Heart right ventricle (tissue), 16 donors: ENCODE measurements at regions not wholly inside any gene's neighbourhood (a gene's known extent, or its start where the extent isn't known, plus 50 kb on each side); places are given as distances from the start of the nearest gene placed in this dataset.

Experiments
- ATAC-seq, 8 donors: fragments of 200-7000 bp; cut with Tn5 transposase; one replicate each; pipeline ENCODE4 v1.9.1; 2020; ENCODE audit warnings: mild to moderate bottlenecking in 8 of 8, moderate library complexity in 8 of 8, moderate number of reproducible peaks in 1 of 8
- DNase-seq, 2 donors: peaks; one replicate each; pipeline ENCODE4 v3.0.0-alpha.2; 2020
- H3K27ac ChIP-seq, 10 donors: fragments of 200-600 bp; sonication (generic) in 2 of 10; one replicate each; pipeline versions ENCODE4 v1.5.0 to v1.8.0; 2020 to 2022; ENCODE audit warnings: mild to moderate bottlenecking in 3 of 10
- H3K27me3 ChIP-seq, 7 donors: fragments of 200-600 bp; one replicate each; pipeline ENCODE4 v1.8.0; 2021 to 2022; ENCODE audit warnings: mild to moderate bottlenecking in 2 of 7
- H3K36me3 ChIP-seq, 9 donors: fragments of 200-600 bp; sonication (generic) in 1 of 9; one replicate each; pipeline versions ENCODE4 v1.5.0 to v1.8.0; 2020 to 2022; ENCODE audit warnings: mild to moderate bottlenecking in 2 of 9
- H3K4me1 ChIP-seq, 9 donors: fragments of 200-600 bp; sonication (generic) in 1 of 9; one replicate each; pipeline versions ENCODE4 v1.5.0 to v1.8.0; 2020 to 2022; ENCODE audit warnings: mild to moderate bottlenecking in 4 of 9
- H3K4me3 ChIP-seq, 10 donors: fragments of 200-600 bp; sonication (generic) in 2 of 10; one replicate each; pipeline versions ENCODE4 v1.5.0 to v1.8.0; 2020 to 2022; ENCODE audit warnings: mild to moderate bottlenecking in 7 of 10, moderate library complexity in 2 of 10
- H3K9me3 ChIP-seq, 11 donors: fragments of 200-600 bp in 10 of 11; sonication (generic) in 2 of 11; one replicate each; pipeline versions ENCODE4 v1.5.0 to v1.8.0; 2013 to 2022; ENCODE audit warnings: mild to moderate bottlenecking in 2 of 11, control low read depth in 1 of 11, moderate library complexity in 1 of 11
- CTCF ChIP-seq, 9 donors: fragments of 200-600 bp; sonication (generic) in 2 of 9; IDR thresholded peaks; one replicate each; pipeline versions ENCODE4 v1.5.0 to v1.8.0; 2021 to 2022; ENCODE audit warnings: antibody characterized with exemption in 9 of 9, mild to moderate bottlenecking in 5 of 9, moderate library complexity in 1 of 9
- WGBS, 2 donors: extraction: QIAGEN DNeasy Blood & Tissue Kit; methylation state at CpG; one replicate each; pipeline ENCODE4 v1.1.7; 2013; ENCODE audit warnings: inconsistent platforms in 1 of 2; 5-methylcytosine and 5-hydroxymethylcytosine counted together
- intact Hi-C, 10 donors: fragments of 100-400 bp; cut with DNase I; formaldehyde crosslinking; loops; one replicate each; pipeline versions ENCODE4 v1.11.1 to v1.14.2; 2022
- donor health status: Arrhythmogenic right ventricular cardiomyopathy.
- donor health status: ischemic (EF 13 %, LVEDD 7.1; RV severe dilation, severe dysfunction).
- donor health status: healthy with polysubstance abuse.
- donor health status: DM: no; HTN: yes; CAD: no.
- donor health status: DM: no; HTN: no; CAD: no.
- donor health status: ischemic (EF 25% LVEDD 6.9; RV normal size, moderate dysfunction).
- donor health status: ischemic (EF 25% LVEDD 5.7; RV mildly dilated, moderate dysfunction).
- donor health status: healthy.
- donor health status: DM: yes; HTN: yes; CAD: no.
- donor health status: Ischemic cardiomyopathy.
- donor health status: ischemic (EF 35%, LVEDD 5.7; RV mildly dilated, moderate dysfunction).
- donor health status: nonischemic (EF 11% LVEDD 7.7; RV severe dilation, severe dysfunction).
- donor health status: DM: yes; HTN: yes; CAD: no.
- donor health status: PGD.
- donor health status: ischemic (EF 29% LVEDD 5.4; RV normal size, mild dysfunction).
- donor health status: nonischemic (EF 23%, LVEDD 6.1; RV moderate dilation, normal function).

- ATAC-seq: no peak
- Histone ChIP-seq H3K27ac (no peak overlapping the region), H3K4me3 (no peak overlapping the region), H3K36me3 (no peaks in the 10 kb centered on the region), H3K27me3 (peaks cover 0 to 38% (median 8%) of the 10 kb centered on the region in 7 donors), H3K9me3 (no peaks in the 10 kb centered on the region), H3K4me1 (peaks cover 5 to 41% (median 23%) of the 10 kb centered on the region in 9 donors)
- TF ChIP-seq CTCF (IDR thresholded peaks at IDR 0.05): no peak
- 71 to 73% methylated on average over 4 of the region's 4 CpGs for WGBS, 2 donors
- intact Hi-C loops: loop anchor here in 5 of 10 donors (5.0 to 10.0 kb wide), 4 partner anchors 210 to 230 kb away; partner anchors contain the start of genes MYCBP (in 1 of the 5) and RRAGC (in 1 of the 5)
- no peak for DNase-seq
Measured at GRCh38 chr1:39085174-39085573, 59.0 kb downstream of the NDUFS5 start.

GRCh38 chr1:39086386-39086785, 60.2 kb downstream of the NDUFS5 start:
- TF ChIP-seq CTCF (IDR thresholded peaks at IDR 0.05): no peak
- no peak for DNase-seq
- Histone ChIP-seq H3K4me3 (peak overlapping the region in 1 of 10 donors; percentile 9), H3K4me1 (peaks cover 5 to 43% (median 23%) of the 10 kb centered on the region in 9 donors), H3K9me3 (no peaks in the 10 kb centered on the region), H3K27ac (peak overlapping the region in 9 of 10 donors; percentile 21 to 77 (median 63)), H3K36me3 (no peaks in the 10 kb centered on the region), H3K27me3 (peaks cover 0 to 28% (median 8%) of the 10 kb centered on the region in 7 donors)
- peak in 1 of 8 donors; percentile 4 for ATAC-seq
- intact Hi-C loops: loop anchor here in 5 of 10 donors (5.0 to 10.0 kb wide), 4 partner anchors 212 to 232 kb away; partner anchors contain the start of genes MYCBP (in 1 of the 5) and RRAGC (in 1 of the 5)
- 31 to 44% methylated on average over 3 of the region's 3 CpGs for WGBS, 2 donors

- ATAC-seq (peak; percentile 46 to 81 (median 76)), DNase-seq (peak in 1 of 2 donors; percentile 51)
- no peak for TF ChIP-seq CTCF (IDR thresholded peaks at IDR 0.05)
- Histone ChIP-seq H3K9me3 (no peaks in the 10 kb centered on the region), H3K36me3 (no peaks in the 10 kb centered on the region), H3K27ac (peak overlapping the region in 9 of 10 donors; percentile 21 to 77 (median 63)), H3K4me3 (peak overlapping the region in 1 of 10 donors; percentile 9), H3K27me3 (peaks cover 0 to 23% (median 4%) of the 10 kb centered on the region in 7 donors), H3K4me1 (peaks cover 5 to 40% (median 21%) of the 10 kb centered on the region in 9 donors)
- intact Hi-C loops: loop anchor here in 5 of 10 donors (5.0 to 10.0 kb wide), 4 partner anchors 212 to 232 kb away; partner anchors contain the start of genes MYCBP (in 1 of the 5) and RRAGC (in 1 of the 5)
- 32 to 39% methylated on average over 7 of the region's 7 CpGs for WGBS, 2 donors
Measured at GRCh38 chr1:39086865-39087409, 60.8 kb downstream of the NDUFS5 start.

DNA sequence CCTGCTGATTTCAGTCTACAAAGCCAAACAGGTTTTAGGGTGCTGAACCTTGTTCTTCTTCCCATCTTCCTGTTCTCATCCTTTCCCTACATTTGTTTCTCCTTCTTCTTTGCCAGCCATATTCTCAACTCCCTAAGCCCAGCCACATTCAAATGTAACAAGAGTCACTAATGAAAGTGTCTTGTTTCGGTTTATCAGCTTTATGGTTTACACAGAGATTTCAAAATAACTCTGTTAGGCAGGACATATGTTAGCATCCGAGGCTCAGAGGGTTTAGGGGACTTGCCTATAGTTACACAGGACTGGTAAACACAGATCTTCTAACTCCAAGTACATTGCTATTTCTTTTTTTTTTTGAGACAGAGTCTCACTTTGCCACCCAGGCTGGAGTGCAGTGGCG, 61.3 kb downstream of the NDUFS5 start:
- WGBS, 2 donors: 81 to 88% methylated on average over 3 of the region's 3 CpGs
- peaks cover 5 to 39% (median 16%) of the 10 kb centered on the region in 9 donors for H3K4me1 ChIP-seq
- peak overlapping the region in 8 of 10 donors; percentile 22 to 77 (median 65) for H3K27ac ChIP-seq
- intact Hi-C loops: loop anchor here in 5 of 10 donors (5.0 to 10.0 kb wide), 4 partner anchors 213 to 233 kb away; partner anchors contain the start of genes MYCBP (in 1 of the 5) and RRAGC (in 1 of the 5)
- no peak for TF ChIP-seq CTCF (IDR thresholded peaks at IDR 0.05)
- H3K36me3 ChIP-seq: no peaks in the 10 kb centered on the region
- H3K4me3 ChIP-seq: peak overlapping the region in 1 of 10 donors; percentile 9
- DNase-seq: no peak
- H3K27me3 ChIP-seq: peaks cover 0 to 18% (median 0%) of the 10 kb centered on the region in 7 donors
- no peak for ATAC-seq
- no peaks in the 10 kb centered on the region for H3K9me3 ChIP-seq
